Body of pancreas (tissue), 4 donors: ENCODE measurements at regions not wholly inside any gene's neighbourhood (a gene's known extent, or its start where the extent isn't known, plus 50 kb on each side); places are given as distances from the start of the nearest gene placed in this dataset.

Experiments
- CTCF ChIP-seq, 7 experiments: fragments of 450-650 bp in 4 of 7; fragments of 200-600 bp in 3 of 7; sonication (generic) in 3 of 7; IDR thresholded peaks; one replicate each; pipeline ENCODE4 v1.5.1; 2016 to 2019; ENCODE audit warnings: antibody characterized with exemption in 7 of 7
- POLR2A ChIP-seq, 3 donors: fragments of 450-650 bp; IDR thresholded peaks; one replicate each; pipeline ENCODE4 v1.6.1; 2016; ENCODE audit warnings: antibody characterized with exemption in 3 of 3, mild to moderate bottlenecking in 2 of 3

GRCh38 chr10:4748491-4749270 is 77.3 kb upstream of the AKR1E2 start:
- TF ChIP-seq CTCF (IDR thresholded peaks at IDR 0.05): no peak
- no peak for TF ChIP-seq POLR2A (IDR thresholded peaks at IDR 0.05)
